22Rv1 (cell line): ENCODE measurements at regions not wholly inside any gene's neighbourhood (a gene's known extent, or its start where the extent isn't known, plus 50 kb on each side); places are given as distances from the start of the nearest gene placed in this dataset.

Experiments used
- H3K27ac ChIP-seq: fragments of 450-650 bp; 2 replicates; pipeline ENCODE4 v1.5.1; 2017
- CTCF ChIP-seq: fragments of 450-650 bp; IDR thresholded peaks from 2 replicates; pipeline ENCODE4 v1.5.1; 2017; ENCODE audit warnings: mild to moderate bottlenecking
- ZFX ChIP-seq: fragments of 450-650 bp; IDR thresholded peaks from 2 replicates; pipeline ENCODE4 v1.6.1; 2017; ENCODE audit warnings: antibody characterized with exemption, borderline replicate concordance

- TF ChIP-seq ZFX (no peak), CTCF (no peak)
- no peak overlapping the region for H3K27ac ChIP-seq
Observed at GRCh38 chr3:14290631-14291385, 111.6 kb upstream of the SLC6A6 start.

- H3K27ac ChIP-seq = no peak overlapping the region
- TF ChIP-seq CTCF (no peak), ZFX (no peak)
Observed at GRCh38 chr3:14295037-14295436, 107.4 kb upstream of the SLC6A6 start.

DNA sequence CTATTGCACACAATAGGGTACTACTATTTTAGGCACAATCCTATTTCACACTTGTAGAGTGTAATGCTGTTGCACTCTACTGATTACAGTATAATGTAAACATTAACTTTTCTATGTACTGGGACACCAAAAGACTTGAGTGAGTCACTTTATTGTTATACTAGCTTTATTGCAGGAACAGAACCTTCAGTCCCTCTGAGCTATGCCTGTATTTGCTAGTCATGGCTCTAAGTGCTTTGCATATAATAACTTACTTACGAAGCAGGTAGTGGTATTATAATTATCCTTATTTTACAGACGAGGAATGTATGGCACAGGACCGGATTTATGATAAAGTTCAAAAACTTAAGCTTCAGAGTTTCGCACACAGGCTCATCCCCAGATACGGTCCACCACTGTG, 106.6 kb upstream of the SLC6A6 start:
- TF ChIP-seq ZFX = no peak
- TF ChIP-seq CTCF = no peak
- no peak overlapping the region for H3K27ac ChIP-seq

DNA sequence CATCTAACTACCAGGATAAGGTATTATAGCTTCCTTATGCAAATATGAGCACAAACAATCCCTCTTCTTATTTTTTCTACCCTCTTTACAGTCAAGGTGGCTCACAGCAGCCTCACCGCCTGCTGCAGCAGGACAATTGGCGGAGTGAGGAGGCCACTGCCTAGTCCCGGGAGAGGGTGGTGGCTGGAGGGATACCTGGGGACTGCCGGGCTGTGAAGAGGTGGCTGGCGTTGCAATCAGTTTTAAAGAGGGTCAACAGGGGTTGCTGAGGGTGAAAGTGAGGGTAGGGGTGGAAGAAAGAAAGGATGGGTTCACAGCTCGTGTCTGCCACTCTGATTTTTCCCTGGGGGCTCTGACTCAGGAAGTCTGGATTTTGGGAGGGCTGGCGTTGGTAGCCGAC, 105.1 kb upstream of the SLC6A6 start:
- TF ChIP-seq ZFX (no peak), CTCF (no peak)
- H3K27ac ChIP-seq = no peak overlapping the region

DNA sequence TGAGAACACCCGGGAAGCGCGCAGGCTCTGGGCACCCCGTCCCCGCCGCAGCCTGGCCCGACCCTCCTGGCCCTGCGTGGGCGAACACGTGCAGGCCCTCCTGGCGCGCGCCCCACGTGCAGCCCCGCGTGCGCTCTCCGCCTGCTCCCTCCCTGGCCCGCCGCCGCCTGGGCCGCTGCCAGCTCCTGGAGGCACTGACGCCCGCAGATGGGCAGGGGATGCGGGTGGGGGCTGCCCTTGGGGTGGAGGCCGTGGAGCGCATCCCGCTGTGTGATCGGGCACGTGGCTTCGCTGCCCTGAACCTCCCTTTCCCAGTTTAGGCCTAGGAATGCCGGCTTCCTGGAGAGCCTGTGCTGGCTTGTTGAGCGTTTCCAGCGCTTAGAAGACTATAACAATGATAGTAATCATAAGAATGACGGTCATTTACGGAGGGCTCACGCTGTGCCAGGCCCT, 104.6 kb upstream of the SLC6A6 start:
- TF ChIP-seq CTCF (no peak), ZFX (no peak)
- no peak overlapping the region for H3K27ac ChIP-seq

- H3K27ac ChIP-seq = no peak overlapping the region
- TF ChIP-seq ZFX = no peak
- TF ChIP-seq CTCF = no peak
Observed at GRCh38 chr3:14298442-14298841, 104.0 kb upstream of the SLC6A6 start.

DNA sequence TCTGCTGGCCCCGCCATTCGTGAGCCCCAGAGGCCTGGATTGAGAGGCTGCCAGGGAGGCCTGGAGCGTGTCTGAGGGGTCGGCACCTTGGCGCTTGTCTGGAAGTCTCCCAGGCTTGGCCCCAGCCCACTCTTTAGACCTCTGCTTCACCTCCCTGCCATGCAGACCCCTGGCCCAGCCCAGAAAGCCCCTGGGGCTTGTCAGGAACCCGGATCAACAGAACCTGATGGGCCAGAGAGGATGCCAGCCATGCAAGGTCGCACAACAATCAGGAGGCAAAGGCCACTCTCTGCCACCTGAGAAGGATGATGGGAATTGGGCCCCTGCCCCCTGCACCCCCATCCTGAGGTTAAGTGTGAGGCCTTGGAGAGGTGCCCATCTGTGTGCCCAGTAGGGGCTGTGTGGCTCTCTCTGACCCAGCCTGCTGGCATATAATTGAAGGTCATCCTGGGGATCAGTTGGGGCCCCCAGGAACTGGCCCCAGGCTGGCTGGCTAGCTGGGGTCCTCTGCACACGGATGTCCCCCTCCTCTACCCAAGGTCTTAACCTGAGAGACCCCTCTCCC, 103.3 kb upstream of the SLC6A6 start:
- no peak for TF ChIP-seq ZFX
- TF ChIP-seq CTCF = no peak
- no peak overlapping the region for H3K27ac ChIP-seq
